ENCODE measurements at regions not wholly inside any gene's neighbourhood (a gene's known extent, or its start where the extent isn't known, plus 50 kb on each side); places are given as distances from the start of the nearest gene placed in this dataset.

DNA sequence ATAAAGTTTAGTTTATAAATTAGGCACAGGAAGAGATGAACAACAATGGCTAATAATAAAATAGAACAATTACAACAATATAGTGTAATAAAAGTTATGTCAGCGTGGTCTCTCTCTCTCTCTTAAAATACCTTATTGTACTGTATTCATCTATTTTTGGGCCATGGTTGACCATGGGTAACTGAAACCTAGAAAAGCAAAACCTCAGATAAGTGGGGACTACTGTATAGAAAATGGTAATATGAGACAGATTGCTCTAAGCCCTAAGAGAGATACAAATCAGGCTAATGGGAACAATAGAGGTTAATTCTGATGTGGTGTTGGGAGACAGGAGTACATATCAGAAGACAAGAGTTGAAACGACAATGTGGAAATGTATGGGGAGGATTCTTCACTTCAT lies 86.2 kb downstream of the ZNF365 start:
- TF ChIP-seq, protein P1, sequence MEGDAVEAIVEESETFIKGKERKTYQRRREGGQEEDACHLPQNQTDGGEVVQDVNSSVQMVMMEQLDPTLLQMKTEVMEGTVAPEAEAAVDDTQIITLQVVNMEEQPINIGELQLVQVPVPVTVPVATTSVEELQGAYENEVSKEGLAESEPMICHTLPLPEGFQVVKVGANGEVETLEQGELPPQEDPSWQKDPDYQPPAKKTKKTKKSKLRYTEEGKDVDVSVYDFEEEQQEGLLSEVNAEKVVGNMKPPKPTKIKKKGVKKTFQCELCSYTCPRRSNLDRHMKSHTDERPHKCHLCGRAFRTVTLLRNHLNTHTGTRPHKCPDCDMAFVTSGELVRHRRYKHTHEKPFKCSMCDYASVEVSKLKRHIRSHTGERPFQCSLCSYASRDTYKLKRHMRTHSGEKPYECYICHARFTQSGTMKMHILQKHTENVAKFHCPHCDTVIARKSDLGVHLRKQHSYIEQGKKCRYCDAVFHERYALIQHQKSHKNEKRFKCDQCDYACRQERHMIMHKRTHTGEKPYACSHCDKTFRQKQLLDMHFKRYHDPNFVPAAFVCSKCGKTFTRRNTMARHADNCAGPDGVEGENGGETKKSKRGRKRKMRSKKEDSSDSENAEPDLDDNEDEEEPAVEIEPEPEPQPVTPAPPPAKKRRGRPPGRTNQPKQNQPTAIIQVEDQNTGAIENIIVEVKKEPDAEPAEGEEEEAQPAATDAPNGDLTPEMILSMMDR (IDR thresholded peaks at IDR 0.05 in 4 of 5, conservative IDR thresholded peaks at IDR 0.05 in 1 of 5): no peak
- TF ChIP-seq POLR2A (IDR thresholded peaks at IDR 0.05): no peak

All from gastrocnemius medialis (tissue), 4 donors.